C4-2B (cell line): ENCODE measurements at regions not wholly inside any gene's neighbourhood (a gene's known extent, or its start where the extent isn't known, plus 50 kb on each side); places are given as distances from the start of the nearest gene placed in this dataset.

ENCODE experiments used
- H3K27ac ChIP-seq: fragments of 450-650 bp; 2 replicates; pipeline ENCODE4 v1.5.1; 2017
- ZFX ChIP-seq: fragments of 450-650 bp; IDR thresholded peaks from 2 replicates; pipeline ENCODE4 v1.6.1; 2017
- TF ChIP-seq, protein P1 (sequence below): fragments of 450-650 bp; conservative IDR thresholded peaks from 2 replicates; pipeline ENCODE4 v1.5.1; 2017; ENCODE audit warnings: mild to moderate bottlenecking

DNA sequence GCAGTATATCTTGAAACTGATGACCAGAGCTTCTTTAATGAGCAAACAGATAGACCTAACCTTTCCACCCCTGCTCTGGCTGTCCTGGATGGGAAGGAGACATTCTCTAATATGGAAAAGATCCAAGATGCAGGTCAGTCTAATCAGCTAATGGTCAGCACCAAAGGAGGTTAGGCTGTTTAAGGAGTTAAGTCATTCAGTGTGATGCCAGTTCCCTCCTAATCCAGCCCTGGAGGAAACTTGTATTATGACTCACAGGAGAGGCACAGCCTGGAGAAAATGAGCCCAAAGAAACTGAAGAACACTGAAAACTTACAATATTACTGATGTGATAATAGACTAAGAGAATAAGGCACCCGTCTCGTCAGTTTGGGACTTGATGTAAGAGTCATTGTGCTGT, 323.0 kb downstream of the HNRNPD start:
- no peak overlapping the region for H3K27ac ChIP-seq
- no peak for TF ChIP-seq ZFX
- TF ChIP-seq, protein P1, sequence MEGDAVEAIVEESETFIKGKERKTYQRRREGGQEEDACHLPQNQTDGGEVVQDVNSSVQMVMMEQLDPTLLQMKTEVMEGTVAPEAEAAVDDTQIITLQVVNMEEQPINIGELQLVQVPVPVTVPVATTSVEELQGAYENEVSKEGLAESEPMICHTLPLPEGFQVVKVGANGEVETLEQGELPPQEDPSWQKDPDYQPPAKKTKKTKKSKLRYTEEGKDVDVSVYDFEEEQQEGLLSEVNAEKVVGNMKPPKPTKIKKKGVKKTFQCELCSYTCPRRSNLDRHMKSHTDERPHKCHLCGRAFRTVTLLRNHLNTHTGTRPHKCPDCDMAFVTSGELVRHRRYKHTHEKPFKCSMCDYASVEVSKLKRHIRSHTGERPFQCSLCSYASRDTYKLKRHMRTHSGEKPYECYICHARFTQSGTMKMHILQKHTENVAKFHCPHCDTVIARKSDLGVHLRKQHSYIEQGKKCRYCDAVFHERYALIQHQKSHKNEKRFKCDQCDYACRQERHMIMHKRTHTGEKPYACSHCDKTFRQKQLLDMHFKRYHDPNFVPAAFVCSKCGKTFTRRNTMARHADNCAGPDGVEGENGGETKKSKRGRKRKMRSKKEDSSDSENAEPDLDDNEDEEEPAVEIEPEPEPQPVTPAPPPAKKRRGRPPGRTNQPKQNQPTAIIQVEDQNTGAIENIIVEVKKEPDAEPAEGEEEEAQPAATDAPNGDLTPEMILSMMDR, result no peak

DNA sequence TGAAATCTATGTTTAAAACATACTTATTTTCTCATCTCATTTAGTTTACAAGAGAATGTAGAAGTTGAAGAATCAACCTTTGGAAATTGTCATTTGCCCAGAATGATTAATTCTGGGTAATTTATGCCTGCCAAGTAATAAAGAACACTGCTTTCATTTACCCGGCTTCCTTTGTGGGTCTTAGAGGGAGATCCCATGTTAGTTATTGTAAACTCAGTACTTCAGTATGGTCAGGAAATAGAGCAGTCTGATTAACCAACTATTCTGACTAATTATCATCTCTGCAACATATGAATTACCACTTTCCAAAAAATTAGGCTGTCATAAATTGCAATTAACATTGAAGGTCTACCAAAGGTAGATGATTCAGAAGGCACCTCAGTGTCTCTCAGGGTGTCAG, 324.5 kb downstream of the HNRNPD start:
- H3K27ac ChIP-seq, result no peak overlapping the region
- no peak for TF ChIP-seq ZFX
- TF ChIP-seq, protein P1, result no peak

DNA sequence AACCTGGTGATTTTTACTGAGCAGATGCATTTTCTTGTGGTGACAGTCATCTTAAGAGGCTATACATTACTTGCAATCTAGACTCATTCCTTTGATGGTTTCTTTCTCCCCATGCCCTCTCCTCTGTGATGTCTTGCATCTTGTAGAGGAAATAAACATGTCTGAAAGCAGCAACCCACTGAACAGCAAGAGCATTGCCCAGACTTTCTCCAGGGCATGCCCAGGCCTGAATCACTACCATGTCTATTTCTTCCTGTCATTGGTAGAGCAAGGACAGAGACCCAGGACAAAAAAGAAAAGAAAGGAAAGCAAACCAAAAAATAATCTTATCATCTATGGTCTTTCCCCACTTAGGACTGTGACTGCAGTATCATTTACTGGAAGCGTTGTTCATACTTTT, 326.1 kb downstream of the HNRNPD start:
- no peak overlapping the region for H3K27ac ChIP-seq
- TF ChIP-seq ZFX, result no peak
- TF ChIP-seq, protein P1, result no peak

DNA sequence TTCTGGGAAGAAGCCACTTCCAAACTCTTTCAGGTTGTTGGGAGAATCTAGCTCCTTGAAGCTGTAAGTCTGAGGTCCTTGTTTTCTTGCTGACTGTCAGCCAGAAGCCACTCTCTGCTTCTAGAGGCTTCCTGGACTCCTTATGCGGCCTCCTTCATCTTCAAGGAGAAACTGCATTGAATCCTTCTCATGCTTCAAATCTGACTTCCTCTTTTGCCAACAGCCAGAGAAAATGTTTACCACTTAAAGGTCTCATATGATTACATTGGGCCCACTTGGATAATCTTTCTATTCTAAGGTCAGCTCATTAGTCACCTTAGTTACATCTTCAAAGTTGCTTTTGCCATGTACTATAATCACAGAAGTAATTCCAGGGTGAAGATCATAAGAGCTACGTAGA, 327.0 kb downstream of the HNRNPD start:
- TF ChIP-seq ZFX, result no peak
- TF ChIP-seq, protein P1, result no peak
- H3K27ac ChIP-seq, result no peak overlapping the region

DNA sequence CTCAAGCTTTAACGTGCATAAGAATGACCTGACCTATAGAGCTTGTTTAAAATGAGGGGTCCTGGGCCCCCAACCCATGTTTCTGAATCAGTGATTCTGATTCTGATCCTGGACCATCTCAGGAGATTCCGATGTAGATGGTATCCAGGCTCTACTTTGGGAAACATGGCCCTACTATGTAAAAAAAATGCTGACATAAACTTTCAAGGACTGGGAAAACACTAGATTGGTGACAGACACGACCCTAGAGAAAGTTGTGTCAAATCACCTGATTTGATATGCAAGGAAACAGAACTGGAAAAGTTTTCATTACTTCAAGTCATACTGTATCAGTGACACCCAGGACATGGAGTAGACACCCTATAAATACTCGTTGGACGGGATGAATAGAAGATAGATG, 328.5 kb downstream of the HNRNPD start:
- TF ChIP-seq ZFX, result no peak
- TF ChIP-seq, protein P1, result no peak
- H3K27ac ChIP-seq, result no peak overlapping the region

DNA sequence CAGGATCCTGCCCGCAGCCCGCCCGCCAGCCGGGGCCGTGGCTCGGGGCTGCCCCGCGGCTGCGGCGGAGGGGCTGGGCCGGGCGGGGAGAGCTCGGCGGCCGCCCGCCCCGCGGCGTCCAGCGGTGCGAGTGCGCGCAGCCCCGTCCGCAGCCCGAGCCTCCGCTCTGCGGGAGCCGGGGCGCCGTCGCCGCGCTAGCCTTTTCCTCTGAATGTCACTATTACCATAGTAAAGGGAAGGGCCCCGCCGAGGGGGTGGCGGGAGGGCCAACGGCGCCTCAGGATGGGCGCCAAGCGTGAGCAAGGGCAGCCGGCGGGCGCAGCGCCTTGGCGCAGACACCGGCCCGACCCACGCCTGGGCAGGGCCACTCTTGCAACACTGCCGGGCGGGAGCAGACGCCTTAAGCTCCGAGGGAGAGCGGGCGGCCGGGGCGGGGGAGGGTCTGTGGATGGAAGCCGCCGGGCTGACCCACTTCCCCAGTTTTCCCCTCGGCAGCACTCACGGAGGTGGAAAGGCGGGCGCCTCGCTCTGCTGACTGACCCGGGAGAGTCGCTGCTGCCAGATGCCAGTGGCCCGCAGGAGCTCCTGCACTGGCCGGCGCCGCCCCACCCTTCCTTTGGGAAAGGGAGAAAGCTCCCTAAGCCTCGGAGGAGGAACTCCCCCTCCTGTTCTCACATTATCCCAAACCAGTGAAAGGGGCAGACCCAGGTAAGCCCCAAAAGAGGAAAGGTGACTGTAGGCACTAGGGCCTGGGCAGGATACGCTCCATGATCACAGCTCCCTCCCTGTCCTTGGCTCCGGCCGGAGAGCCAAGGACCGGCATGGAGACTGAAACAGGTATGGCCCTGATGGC, 329.4 kb downstream of the HNRNPD start:
- TF ChIP-seq ZFX, result no peak
- TF ChIP-seq, protein P1, result no peak
- no peak overlapping the region for H3K27ac ChIP-seq

DNA sequence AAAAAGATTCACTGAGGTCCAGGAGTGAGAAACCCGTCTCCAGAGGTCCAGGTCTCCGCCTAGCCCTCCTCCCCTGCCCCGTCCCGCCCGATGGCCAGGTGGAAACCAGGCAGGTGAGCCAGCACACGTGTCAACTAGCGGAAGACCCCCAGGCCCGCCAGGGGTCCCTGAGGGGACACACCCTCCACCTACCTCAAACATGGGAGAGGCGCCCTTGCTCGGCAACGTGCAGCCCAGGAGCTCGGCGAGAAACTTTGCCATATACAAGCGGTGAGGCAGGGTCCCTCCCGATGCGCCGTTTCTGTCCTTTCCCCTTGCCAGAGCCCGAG, 330.0 kb downstream of the HNRNPD start:
- TF ChIP-seq, protein P1, result no peak
- no peak overlapping the region for H3K27ac ChIP-seq
